ENCODE measurements at regions not wholly inside any gene's neighbourhood (a gene's known extent, or its start where the extent isn't known, plus 50 kb on each side); places are given as distances from the start of the nearest gene placed in this dataset.

DNA sequence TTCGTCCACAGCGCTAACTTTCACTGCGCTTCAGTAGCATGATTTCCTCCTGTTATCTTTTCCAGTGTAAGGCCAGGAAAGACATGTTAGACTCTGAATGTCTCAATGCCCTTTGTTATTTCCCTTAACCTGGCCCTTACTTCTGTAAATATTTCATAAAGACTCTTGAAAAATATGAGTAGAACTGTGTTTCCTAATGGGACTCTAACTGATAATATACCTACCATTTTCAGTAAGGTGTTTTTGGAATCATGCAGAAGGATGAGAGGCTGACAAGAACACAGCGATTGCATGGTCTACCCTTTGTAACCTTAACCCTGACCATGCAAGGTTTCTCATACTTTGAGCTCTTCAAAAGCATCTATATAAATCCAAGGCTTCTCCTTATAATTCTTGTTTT lies 550.1 kb downstream of the SLITRK6 start:
- DNase-seq (ENCODE audit: insufficient read length, low spot score) (no peak), FAIRE-seq (no peak)

DNA sequence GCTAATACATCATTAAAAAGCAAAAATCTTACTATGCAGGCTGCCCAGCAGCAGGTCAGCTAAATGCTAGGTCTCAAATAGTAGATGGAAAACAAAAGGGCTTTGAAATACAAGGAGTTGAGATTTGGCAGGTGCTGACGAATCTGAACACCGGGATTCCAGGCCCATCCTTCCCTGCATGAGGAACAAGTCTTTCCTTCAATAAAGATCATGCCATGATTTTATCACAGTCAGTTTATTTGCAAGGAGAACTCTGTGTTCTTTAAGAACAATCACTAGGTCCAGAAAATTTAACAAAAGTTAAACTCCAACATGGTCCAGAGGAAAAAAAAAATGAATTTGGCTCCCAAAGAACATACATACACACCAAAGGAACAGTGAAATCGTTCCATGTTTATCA lies 551.4 kb downstream of the SLITRK6 start:
- FAIRE-seq = no peak
- no peak for DNase-seq (ENCODE audit: insufficient read length, low spot score)

DNA sequence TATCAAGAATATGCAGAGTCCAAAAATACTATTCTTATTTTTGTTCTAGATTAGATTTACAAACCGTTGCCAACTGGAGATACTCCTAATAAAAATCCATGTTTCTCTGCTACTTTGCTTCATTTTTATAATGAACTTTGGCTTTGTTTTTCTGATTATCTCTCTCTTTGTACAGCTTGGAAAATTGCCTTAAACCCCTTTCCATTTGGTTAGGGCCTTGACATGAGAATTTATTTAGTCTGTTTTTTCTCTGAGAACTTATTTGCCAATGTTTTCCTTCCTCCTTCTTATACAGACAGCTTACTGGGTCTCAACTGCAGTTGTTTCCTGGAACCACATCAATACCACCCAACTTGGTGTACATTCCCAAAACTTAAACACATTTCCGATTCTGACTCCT lies 555.4 kb downstream of the SLITRK6 start:
- no peak for DNase-seq (ENCODE audit: insufficient read length, low spot score)
- no peak for FAIRE-seq

DNA sequence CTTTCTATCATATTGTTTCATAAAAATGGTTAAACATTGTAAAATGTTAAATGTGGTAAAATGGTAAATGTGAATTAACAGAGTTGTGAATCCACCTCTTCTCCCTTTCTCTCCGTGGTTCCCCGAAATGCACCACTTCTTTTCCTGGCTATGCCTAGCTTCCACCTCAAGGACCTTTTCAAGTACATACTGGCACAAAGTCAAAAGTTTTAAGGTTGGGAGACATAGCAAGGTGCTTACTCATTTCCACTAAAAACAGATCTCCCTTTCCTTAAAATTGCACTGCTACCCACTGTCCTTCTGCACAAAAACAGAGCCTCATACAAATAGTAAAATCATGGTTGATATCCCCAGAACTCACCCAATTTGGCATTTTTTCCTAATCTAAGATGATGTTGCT lies 558.2 kb downstream of the SLITRK6 start:
- FAIRE-seq (no peak), DNase-seq (ENCODE audit: insufficient read length, low spot score) (no peak)

DNA sequence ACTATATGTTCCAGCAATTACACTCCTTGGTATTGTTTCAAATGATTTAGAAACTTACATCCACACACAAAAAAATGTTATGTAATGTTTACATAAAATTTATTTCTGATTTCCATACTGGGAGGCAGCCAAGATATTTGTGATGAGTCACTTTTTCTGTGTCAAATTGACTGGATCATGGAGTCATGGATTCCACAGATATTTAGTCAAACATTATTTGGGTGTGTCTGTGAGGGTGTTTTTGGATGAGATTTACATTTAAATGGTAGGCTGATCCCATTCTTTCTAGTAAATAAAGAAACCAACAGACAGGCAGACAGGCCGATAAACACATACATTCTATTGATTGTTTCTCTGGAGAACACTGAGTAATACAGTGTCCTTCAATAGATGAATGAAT lies 562.8 kb downstream of the SLITRK6 start:
- DNase-seq (ENCODE audit: insufficient read length, low spot score) = no peak
- FAIRE-seq = no peak

DNA sequence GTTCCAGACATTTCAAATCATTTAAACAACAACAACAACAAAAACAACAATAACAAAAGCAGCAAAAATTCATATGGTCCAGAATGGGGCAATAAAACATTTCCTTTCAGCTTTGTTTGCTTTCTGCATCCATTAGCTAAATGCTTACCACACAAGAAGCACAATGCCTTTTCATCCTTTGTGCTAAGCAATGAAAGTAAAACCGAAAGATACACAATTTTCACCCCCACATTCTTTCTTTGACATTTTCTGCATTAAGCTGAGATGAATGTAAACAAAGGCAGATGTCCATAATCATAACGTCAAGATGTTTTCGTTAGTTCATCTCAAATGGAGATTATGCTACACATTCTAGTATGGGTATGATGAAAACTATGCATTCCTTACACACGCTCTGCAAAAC lies 568.5 kb downstream of the SLITRK6 start:
- FAIRE-seq (no peak), DNase-seq (ENCODE audit: insufficient read length, low spot score) (no peak)

DNA sequence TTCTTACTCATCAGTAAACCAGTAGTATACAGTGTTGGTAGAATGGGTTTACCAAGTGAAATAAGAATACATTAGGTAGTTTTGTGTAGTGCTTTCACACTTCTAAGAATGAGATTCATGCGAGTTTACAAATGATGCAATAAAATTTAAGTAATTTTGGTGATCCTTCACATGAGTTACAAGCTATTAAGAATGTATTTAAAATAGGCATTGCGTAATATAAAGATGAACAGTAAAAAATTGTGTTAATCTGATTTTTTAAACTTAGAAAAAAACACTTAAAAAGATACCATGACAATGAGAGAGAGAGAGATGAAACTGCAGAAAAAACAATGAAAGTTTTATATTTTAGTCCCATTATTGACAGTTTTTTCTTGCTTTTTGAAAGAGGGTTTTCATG lies 570.5 kb downstream of the SLITRK6 start:
- FAIRE-seq = no peak
- no peak for DNase-seq (ENCODE audit: insufficient read length, low spot score)

DNA sequence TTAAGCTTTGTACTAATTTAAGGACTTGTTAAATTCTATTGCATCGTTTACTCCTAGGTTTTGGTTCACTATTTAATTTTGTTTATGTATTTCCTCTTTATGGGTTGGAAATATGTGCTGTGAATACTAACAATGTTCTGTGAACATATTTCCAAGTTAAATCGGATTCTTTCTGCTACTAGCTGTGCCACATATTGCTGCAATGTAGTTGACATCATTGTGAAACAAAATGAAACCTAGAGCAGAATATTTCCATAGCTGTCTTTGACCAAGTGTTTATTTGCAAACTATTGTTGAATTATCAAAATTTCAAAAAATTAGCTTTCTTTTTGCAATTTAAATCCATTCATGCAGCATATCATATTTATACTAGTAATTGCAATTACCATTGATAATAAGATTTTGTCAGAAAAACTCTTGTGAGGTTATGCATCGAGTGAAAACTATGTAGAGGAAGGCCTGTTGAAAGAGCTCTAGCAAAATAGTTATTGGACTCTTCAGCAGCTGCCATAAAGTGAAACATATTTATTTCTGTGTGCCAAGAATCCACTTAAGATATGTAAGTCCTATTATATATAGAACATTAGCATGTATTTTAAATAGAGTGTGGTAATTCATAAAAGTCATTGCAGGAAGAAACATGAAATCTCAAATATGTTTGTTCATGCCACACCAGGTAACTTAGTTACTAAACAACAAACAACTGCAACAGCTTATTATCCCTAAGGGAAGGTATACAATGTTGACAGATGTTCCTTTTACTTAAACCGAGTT lies 575.1 kb downstream of the SLITRK6 start:
- DNase-seq (ENCODE audit: insufficient read length, low spot score) = no peak
- FAIRE-seq = no peak

DNA sequence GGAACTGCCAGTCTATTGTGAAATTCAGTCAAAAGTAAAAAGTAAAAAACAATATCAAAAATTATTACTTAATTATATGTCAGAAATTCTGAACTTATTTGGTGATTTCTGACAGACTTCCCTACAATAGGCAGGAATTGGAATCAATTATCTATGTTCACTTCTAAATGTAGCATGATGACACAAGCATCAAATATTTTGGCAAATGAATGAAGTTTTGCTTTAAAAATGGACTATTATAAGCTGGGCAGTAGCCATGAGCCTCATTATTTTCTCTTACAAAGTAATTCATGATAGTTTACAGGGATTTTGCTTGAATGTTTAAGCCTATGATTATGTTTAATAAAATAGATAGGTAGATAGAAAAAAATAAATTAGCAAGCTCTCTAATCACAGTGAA lies 582.6 kb downstream of the SLITRK6 start:
- DNase-seq (ENCODE audit: insufficient read length, low spot score) (no peak), FAIRE-seq (no peak)

DNA sequence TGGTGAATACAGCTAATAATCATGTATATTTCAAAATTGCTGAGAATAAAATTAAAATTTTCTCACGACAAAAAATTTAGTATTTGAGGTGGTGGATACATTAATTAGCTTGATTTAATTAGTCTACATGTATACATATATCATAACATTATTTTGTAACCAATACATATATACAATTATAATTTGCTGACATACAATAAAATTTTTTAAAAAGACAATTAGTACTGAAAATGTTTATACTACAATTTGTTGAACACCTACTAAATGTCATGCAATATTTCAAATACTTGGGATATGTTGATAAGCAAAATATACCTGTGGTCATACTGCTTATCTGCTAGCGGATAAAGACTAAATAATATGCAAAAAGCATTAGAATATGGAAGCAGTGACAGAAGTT lies 586.5 kb downstream of the SLITRK6 start:
- no peak for DNase-seq (ENCODE audit: insufficient read length, low spot score)
- no peak for FAIRE-seq

DNA sequence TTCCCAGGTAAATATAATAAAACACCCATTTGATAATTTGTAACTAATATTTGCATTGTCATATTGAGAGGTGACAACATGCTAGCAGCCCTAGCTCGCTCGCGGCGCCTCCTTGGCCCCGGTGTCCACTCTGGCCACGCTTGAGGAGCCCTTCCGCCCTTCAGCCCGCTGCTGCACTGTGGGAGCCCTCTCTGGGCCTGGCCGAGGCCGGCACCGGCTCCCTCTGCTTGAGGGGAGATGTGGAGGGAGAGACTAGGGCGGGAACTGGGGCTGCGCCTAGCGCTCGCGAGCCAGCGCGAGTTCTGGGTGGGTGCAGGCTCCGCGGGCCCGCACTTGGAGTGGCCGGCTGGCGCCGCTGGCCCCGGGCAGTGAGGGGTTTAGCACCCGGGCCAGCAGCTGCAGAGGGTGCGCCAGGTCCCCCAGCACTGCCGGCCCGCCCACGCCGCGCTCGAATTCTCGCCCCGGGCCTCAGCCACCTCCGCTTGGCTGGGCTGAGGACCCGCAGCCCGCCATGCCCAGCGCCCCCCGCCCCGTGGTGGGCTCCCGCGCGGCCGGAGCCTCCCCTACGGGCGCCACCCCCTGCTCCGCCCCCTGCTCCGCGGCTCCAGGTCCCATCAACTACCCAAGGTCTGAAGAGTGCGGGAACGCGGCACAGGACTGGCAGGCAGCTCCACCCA lies 594.4 kb downstream of the SLITRK6 start:
- no peak for FAIRE-seq

DNA sequence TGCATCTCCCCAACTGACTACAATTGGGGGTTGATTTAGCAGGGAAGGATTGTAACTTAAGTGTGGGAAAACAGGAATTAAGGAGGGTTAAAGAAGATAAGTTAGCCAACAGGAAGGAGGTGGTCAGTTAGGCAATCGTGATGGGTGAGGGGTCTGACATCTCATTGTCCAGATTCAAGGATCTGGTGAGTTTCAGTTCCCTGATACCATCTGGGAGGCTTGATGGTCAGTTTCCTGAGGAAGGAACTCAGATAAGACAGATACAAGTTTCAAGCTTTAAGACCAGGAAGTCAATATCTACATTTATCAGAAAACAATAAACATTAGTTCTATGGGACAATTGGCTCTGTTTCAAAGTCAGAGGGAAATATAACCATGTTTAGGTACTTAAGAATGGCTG lies 601.8 kb downstream of the SLITRK6 start:
- no peak for FAIRE-seq
- DNase-seq (ENCODE audit: insufficient read length, low spot score) = no peak

More for the DNA sequence above, 594.4 kb downstream of the SLITRK6 start:
- DNase-seq (ENCODE audit: insufficient read length, low spot score) = no peak

DNA sequence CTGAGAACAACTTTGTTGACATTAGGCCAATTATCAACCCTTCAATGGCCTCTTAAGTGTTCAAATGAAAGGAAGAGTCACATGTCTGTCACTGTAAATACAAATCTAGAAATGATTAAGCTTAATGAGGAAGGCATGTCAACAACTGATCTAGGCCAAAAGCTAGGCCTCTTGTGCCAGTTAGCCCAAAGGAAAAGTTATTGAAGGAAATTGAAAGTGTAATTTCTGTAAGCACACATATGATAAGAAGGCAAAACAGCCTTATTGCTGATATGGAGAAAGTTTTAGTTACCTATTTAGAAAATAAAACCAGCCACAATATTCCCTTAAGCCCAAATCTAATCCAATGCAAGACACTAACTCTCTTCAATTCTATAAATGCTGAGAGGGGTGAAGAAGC lies 604.7 kb downstream of the SLITRK6 start:
- DNase-seq (ENCODE audit: insufficient read length, low spot score) (no peak), FAIRE-seq (no peak)

DNA sequence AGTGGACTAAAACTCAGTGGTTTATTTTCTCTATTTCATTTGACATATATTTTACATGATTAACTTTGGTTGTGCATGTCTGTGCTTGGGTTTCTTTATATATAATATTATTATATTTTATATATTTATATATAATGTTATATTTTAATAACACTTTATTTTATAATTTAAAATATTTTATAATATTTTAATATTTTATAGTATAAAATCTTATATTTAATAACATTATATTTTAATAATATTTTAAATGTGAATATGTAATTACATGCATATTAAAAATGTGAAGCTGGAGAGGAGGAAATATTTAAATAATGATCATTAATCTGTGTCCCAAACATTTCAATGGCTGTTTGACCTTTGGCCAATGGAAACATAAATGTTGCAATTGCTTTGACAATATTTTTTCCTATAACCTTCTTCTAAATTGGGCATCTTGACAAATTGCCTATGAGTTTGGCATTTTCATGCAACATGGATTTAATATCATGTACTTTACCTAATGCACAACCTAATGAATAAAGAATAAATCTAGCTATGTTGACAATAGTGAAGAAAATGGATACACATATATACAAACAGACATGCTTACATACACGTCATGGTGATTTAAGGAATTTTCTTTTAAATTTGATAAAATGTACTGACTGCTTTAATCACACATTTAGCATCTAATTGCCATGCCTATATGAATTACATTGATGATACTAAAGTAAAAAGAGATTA lies 607.1 kb downstream of the SLITRK6 start:
- FAIRE-seq = no peak
- DNase-seq (ENCODE audit: insufficient read length, low spot score) = no peak

DNA sequence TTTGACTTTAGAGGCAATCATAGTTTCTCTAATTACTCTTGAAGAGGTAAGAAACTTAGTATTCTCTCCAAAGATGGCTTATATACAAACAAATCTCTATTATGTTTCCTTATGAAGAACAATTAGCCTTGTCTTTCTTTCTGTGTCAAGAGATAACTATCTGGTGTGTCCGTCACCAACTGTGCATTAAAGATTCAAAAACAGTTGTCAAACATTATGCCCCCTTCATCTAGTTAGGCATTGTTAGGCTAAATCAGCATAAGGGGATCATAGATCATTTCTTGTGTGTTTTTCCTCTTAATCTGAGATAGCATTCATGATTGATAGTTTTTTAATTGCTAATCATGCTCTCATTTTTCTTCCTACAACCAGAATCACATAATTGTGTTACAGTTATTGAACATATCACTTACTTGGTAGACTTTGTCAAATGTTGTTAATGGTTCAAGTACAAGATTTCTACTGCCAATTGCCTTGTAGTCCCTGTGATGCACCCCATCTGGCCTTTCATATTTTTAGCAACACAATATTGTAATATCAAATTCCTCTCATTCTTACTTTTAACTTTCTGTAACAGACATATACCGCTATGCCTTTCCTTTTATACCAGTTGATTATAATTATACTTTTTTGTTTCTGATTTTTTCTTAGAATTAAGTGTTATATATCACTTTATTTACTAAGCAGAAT lies 612.7 kb downstream of the SLITRK6 start:
- DNase-seq (ENCODE audit: insufficient read length, low spot score) (no peak), FAIRE-seq (no peak)

DNA sequence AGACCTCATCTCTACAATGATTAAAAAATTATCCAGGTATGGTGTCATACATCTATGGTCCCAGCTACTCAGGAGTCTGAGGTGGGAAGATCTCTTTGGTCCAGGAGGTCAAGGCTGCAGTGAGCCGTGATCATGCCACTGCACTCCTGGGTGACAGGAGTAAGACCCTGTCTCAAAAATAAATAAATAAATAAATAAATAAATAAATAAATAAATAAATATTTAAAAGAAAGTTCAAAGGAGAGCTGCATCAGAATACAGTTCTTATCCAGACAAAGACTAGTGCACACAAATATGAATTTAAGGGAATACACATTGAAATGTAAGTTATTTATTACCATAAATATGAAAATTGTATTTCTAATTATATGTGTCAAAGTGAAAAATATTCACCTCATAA lies 624.9 kb downstream of the SLITRK6 start:
- DNase-seq (ENCODE audit: insufficient read length, low spot score) (no peak), FAIRE-seq (no peak)

DNA sequence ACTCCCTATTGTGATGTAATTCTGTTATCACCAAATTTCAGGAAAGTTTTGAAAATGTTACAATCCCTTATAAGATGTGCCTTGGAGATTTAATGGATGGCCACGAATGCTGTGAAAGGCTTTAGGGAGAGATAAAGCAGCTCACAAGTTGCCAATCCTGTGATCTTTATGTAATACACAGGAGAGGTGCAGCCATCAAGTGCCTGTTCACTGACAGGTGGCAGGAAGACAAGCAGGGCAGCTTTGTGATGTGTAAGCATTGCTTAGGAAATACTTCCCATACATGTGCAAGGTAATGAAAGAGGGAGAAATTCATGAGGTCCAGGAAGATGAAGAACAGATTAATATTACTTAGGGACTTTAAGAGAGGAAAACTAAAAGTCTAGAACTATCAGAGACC lies 628.8 kb downstream of the SLITRK6 start:
- no peak for FAIRE-seq
- DNase-seq (ENCODE audit: insufficient read length, low spot score) = no peak

DNA sequence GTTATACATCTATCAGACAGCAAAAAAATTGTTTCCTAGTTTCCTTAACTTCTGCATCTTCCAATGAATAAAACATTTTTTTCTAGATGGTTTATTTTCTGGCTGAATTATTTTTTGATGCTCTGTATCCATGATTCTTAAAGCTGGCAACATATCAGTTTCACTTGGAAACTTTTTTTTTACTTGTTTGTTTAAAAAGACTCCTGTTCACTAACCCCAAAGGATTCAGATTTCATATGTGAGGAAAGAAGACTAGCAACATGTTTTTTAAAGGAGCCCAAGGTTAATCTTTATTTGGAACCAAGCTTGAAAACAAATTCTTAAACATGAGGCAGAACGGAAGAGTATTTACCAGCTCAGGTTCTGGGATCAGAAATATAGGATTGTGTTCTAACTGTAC lies 632.3 kb downstream of the SLITRK6 start:
- DNase-seq (ENCODE audit: insufficient read length, low spot score) = no peak
- no peak for FAIRE-seq

DNA sequence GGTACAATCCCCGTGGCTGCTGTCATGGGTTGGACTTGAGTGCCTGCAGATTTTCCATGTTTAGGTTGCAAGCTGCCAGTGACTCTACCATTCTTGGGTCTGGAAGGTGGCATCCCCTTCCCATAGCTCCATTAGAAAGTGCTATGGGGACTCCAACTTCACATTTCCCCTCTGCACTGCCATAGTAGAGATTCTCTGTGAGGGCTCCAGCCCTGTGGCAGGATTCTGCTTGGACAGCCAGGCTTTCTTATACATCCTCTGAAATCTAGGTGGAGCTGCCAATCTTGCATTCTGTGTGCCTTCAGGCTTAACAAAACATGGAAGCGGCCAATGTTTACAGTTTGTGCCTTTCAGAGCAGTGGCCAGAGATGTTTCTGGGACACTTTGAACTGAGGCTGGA lies 636.2 kb downstream of the SLITRK6 start:
- no peak for FAIRE-seq
- DNase-seq (ENCODE audit: insufficient read length, low spot score) = no peak

DNA sequence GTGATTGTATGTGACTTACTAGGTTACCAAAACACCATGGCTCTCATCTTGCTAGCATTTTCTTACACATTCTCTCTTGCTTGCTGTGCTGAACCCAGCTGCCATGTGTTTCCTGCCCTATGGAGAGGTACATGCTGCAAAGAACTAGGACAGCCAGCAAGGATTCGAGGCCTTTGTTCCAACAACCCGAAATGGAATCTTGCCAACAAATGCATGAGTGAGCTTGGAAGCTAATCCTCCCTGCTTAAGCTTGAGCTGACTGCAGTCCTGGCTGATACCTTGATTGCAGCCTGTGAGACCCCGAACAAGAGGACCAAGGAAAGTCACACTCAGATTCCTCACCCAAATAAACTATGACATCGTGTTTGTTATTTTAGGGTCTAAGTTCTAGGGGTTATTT lies 651.2 kb downstream of the SLITRK6 start:
- DNase-seq (ENCODE audit: insufficient read length, low spot score) (no peak), FAIRE-seq (no peak)

DNA sequence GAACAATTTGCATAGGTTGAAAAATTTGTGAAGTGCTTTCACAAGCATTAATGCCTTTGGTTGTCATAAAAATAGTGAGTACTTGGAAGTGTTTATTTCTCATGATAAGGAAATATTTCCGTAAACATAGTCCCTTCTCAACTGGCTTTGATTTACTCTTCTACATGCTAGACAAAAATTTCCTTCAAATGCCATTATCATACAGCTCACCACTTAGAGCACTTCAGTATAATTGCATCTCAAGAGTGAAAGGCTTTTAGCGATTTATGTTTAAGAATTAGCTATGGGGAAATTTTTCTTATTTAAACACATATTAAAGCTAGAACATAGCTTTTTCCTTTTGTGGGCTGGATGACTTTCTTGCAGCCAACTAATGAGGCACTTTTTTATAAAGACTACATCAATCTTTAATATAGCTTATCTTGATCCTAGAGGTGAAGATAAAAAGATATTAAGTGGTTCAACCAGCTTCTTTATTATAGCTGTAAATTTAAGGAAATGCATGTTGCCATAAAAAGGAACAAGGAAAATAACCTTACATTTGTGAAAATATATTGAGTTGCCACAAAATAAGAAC lies 656.8 kb downstream of the SLITRK6 start:
- FAIRE-seq (no peak), DNase-seq (ENCODE audit: insufficient read length, low spot score) (no peak)

Data from GM19239 (cell line).